Mesenchymal stem cell (in vitro differentiated cells and primary cell): ENCODE measurements at regions not wholly inside any gene's neighbourhood (a gene's known extent, or its start where the extent isn't known, plus 50 kb on each side); places are given as distances from the start of the nearest gene placed in this dataset.
A peak's percentile ranks its signal among the peaks of the same experiment; 100 is the strongest.

ENCODE experiments used
- DNase-seq: peaks from one replicate; pipeline ENCODE4 v3.0.0-alpha.2; 2013
- H2AFZ ChIP-seq: one replicate; pipeline ENCODE4 v1.6.1; 2013; ENCODE audit warnings: low read depth, mild to moderate bottlenecking, control low read depth, inconsistent platforms, low read length, moderate library complexity
- H2AK5ac ChIP-seq: 2 replicates; pipeline ENCODE4 v1.6.1; 2013; ENCODE audit warnings: low read length, moderate library complexity, mild to moderate bottlenecking, inconsistent platforms; ENCODE audit not compliant: severe bottlenecking
- H2BK120ac ChIP-seq: one replicate; pipeline ENCODE4 v1.6.1; 2013; ENCODE audit warnings: low read depth, mild to moderate bottlenecking, inconsistent platforms, low read length, moderate library complexity
- H2BK12ac ChIP-seq, 2 experiments: one replicate each; pipeline ENCODE4 v1.6.1; 2013; ENCODE audit warnings: inconsistent platforms in 2 of 2, low read length in 2 of 2, mild to moderate bottlenecking in 2 of 2, moderate library complexity in 2 of 2, control low read depth in 1 of 2
- H2BK15ac ChIP-seq: one replicate; pipeline ENCODE4 v1.6.1; 2013; ENCODE audit warnings: mild to moderate bottlenecking, low read depth, inconsistent platforms; ENCODE audit not compliant: poor library complexity, severe bottlenecking
- H2BK5ac ChIP-seq: 2 replicates; pipeline ENCODE4 v1.6.1; 2013; ENCODE audit warnings: low read depth, mild to moderate bottlenecking, low read length, control low read depth, inconsistent platforms; ENCODE audit not compliant: poor library complexity, severe bottlenecking
- H3K14ac ChIP-seq, 2 experiments: one replicate each; pipeline ENCODE4 v1.6.1; 2013; ENCODE audit warnings: inconsistent platforms in 2 of 2, low read length in 2 of 2, control low read depth in 1 of 2, mild to moderate bottlenecking in 1 of 2, moderate library complexity in 1 of 2
- H3K18ac ChIP-seq, 2 experiments: one replicate each; pipeline ENCODE4 v1.6.1; 2013; ENCODE audit warnings: inconsistent platforms in 2 of 2, low read length in 2 of 2, control low read depth in 1 of 2, low read depth in 1 of 2, mild to moderate bottlenecking in 1 of 2
- H3K23ac ChIP-seq, 2 experiments: one replicate each; pipeline ENCODE4 v1.6.1; 2013; ENCODE audit warnings: inconsistent platforms in 2 of 2, low read length in 2 of 2, mild to moderate bottlenecking in 2 of 2, moderate library complexity in 2 of 2, control low read depth in 1 of 2
- H3K27ac ChIP-seq: 2 replicates; pipeline ENCODE4 v1.5.1; 2013; ENCODE audit warnings: mild to moderate bottlenecking, moderate library complexity, low read length, control low read depth, inconsistent platforms; ENCODE audit not compliant: poor library complexity, severe bottlenecking
- H3K27me3 ChIP-seq, 2 experiments: 2 replicates each; pipeline versions ENCODE4 v1.6.1 to v1.7.0; 2013; ENCODE audit warnings: low read length in 2 of 2, mild to moderate bottlenecking in 2 of 2, moderate library complexity in 2 of 2, control low read depth in 1 of 2, inconsistent platforms in 1 of 2; ENCODE audit not compliant: control insufficient read depth in 1 of 2, insufficient read depth in 1 of 2
- H3K36me3 ChIP-seq, 2 experiments: 2 replicates each; pipeline versions ENCODE4 v1.6.1 to v1.7.0; 2013; ENCODE audit warnings: low read length in 2 of 2, control low read depth in 1 of 2, inconsistent platforms in 1 of 2, low read depth in 1 of 2, mild to moderate bottlenecking in 1 of 2; ENCODE audit not compliant: insufficient read depth in 2 of 2, control insufficient read depth in 1 of 2
- H3K4ac ChIP-seq, 2 experiments: one replicate each; pipeline ENCODE4 v1.6.1; 2013; ENCODE audit warnings: inconsistent platforms in 2 of 2, low read length in 2 of 2, mild to moderate bottlenecking in 2 of 2, moderate library complexity in 2 of 2, control low read depth in 1 of 2, low read depth in 1 of 2
- H3K4me1 ChIP-seq: 2 replicates; pipeline ENCODE4 v1.6.1; 2013; ENCODE audit warnings: low read depth, low read length, control low read depth; ENCODE audit not compliant: control insufficient read depth, insufficient read depth
- H3K4me2 ChIP-seq: 2 replicates; pipeline ENCODE4 v1.6.1; 2013; ENCODE audit warnings: low read length, mild to moderate bottlenecking, inconsistent platforms; ENCODE audit not compliant: poor library complexity, severe bottlenecking
- H3K4me3 ChIP-seq, 2 experiments: 2 replicates each; pipeline versions ENCODE4 v1.5.1 to v1.7.0; 2013; ENCODE audit warnings: low read length in 2 of 2, mild to moderate bottlenecking in 2 of 2, control low read depth in 1 of 2, low read depth in 1 of 2; ENCODE audit not compliant: insufficient read depth in 1 of 2
- H3K79me1 ChIP-seq: replicated peaks from 2 replicates; pipeline ENCODE4 v1.6.1; 2013; ENCODE audit warnings: mild to moderate bottlenecking, control low read depth, low read length, inconsistent platforms; ENCODE audit not compliant: poor library complexity, severe bottlenecking
- H3K9ac ChIP-seq: 2 replicates; pipeline ENCODE4 v1.7.0; 2013; ENCODE audit warnings: mild to moderate bottlenecking, low read length, moderate library complexity
- H3K9me3 ChIP-seq: 2 replicates; pipeline ENCODE4 v1.7.0; 2013; ENCODE audit warnings: mild to moderate bottlenecking, low read length; ENCODE audit not compliant: control insufficient read depth
- H4K8ac ChIP-seq: one replicate; pipeline ENCODE4 v1.6.1; 2013; ENCODE audit warnings: inconsistent platforms, mild to moderate bottlenecking, low read length, moderate library complexity
- H4K91ac ChIP-seq: one replicate; pipeline ENCODE4 v1.6.1; 2013; ENCODE audit warnings: mild to moderate bottlenecking, low read length, inconsistent platforms
- WGBS: methylation state at CpG from one replicate; pipeline ENCODE4 v1.1.7; 2013; ENCODE audit warnings: mixed read lengths; 5-methylcytosine and 5-hydroxymethylcytosine counted together

DNA sequence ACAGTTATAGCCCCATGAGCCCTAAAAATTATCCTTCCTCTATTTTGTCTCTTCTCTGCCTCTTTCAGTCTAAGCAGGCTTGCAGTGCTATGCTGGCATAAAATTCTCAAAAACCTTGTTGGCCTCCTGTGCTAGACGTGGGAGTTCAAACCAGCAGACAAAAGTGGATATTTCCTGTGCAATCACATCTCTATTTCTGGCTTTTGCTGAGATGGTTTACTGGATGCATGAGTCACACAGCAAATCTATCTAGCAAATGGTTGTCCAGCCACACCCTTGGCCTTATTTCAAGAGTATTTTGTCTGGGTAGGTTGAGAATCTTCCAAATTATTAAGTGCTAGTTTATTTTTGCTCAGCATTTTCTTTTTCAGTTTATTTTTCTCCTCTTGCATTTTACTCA is 370.8 kb downstream of the CDC14C start:
- Histone ChIP-seq H3K27ac (no peak overlapping the region), H3K79me1 (no peaks in the 10 kb centered on the region), H3K14ac (no peak overlapping the region), H3K4me2 (no peak overlapping the region), H3K9me3 (no peaks in the 10 kb centered on the region), H2AK5ac (no peak overlapping the region), H3K36me3 (no peaks in the 10 kb centered on the region), H3K27me3 (no peaks in the 10 kb centered on the region), H2AFZ (no peak overlapping the region), H3K4me1 (no peaks in the 10 kb centered on the region), H2BK120ac (no peak overlapping the region), H3K23ac (no peak overlapping the region), H2BK15ac (no peak overlapping the region), H3K18ac (no peak overlapping the region), H2BK12ac (no peak overlapping the region), H3K4ac (no peak overlapping the region), H3K9ac (peak overlapping the region; percentile 81), H2BK5ac (no peak overlapping the region), H4K91ac (no peak overlapping the region), H3K4me3 (no peak overlapping the region), H4K8ac (no peak overlapping the region)
- DNase-seq = peak; percentile 49
- WGBS = 0% methylated on average over 1 of the region's 1 CpG

DNA sequence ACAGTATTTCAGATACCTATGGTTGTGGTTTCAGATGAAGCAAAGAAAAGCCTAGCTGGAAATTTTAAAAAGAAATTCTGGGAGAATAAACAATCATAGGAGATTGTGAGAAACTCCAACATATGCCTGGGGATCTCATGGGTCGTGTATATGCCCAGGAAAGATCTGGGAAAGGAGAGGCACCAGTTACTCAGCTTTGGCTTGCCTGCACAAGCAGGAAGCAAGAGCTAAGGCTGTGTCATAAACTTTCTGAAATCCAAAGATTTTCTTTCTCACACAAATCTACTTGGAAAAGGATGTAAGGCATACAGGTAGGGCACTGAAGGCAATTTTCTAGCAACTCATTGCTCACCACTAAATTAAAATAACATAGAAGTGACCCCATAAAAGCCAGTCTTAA is 373.6 kb downstream of the CDC14C start:
- Histone ChIP-seq H3K4me3 (no peak overlapping the region), H3K36me3 (no peaks in the 10 kb centered on the region), H3K18ac (no peak overlapping the region), H3K9ac (no peak overlapping the region), H3K4me1 (no peaks in the 10 kb centered on the region), H2BK15ac (no peak overlapping the region), H3K79me1 (no peaks in the 10 kb centered on the region), H3K4ac (no peak overlapping the region), H3K9me3 (no peaks in the 10 kb centered on the region), H3K27me3 (no peaks in the 10 kb centered on the region), H3K4me2 (no peak overlapping the region), H2BK12ac (no peak overlapping the region), H2BK120ac (no peak overlapping the region), H2AK5ac (no peak overlapping the region), H2AFZ (no peak overlapping the region), H3K23ac (no peak overlapping the region), H4K8ac (no peak overlapping the region), H4K91ac (no peak overlapping the region), H3K14ac (no peak overlapping the region), H2BK5ac (no peak overlapping the region), H3K27ac (no peak overlapping the region)
- no peak for DNase-seq
- WGBS = 50% methylated on average over 1 of the region's 1 CpG

DNA sequence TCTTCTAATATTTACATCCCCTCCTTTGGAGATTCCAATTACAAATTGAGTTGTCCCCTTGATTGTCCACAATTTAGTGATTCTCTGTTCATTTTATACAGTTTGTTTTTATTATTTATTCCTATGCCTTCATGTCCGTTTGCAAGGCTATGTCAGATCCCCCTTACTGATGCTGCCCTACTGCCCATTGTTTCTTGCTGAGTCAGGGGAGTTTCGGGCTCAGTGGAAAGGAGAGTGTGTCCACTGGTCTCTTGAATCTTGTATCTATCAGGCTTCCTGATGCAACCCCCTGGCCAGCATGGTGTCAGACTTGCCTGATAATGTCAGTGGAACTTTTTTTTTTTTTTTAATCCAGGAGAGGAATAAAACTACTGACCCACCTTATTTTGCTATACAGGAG is 384.4 kb downstream of the CDC14C start:
- no peak overlapping the region for H4K8ac ChIP-seq
- no peak overlapping the region for H2AFZ ChIP-seq
- H3K27me3 ChIP-seq = no peaks in the 10 kb centered on the region
- H3K9ac ChIP-seq = no peak overlapping the region
- no peak overlapping the region for H3K14ac ChIP-seq
- H2BK120ac ChIP-seq = no peak overlapping the region
- no peak overlapping the region for H2BK12ac ChIP-seq
- no peak overlapping the region for H3K4ac ChIP-seq
- no peak overlapping the region for H2AK5ac ChIP-seq
- no peaks in the 10 kb centered on the region for H3K4me1 ChIP-seq
- 57% methylated on average over 2 of the region's 2 CpGs for WGBS
- no peak overlapping the region for H2BK5ac ChIP-seq
- H3K4me3 ChIP-seq = no peak overlapping the region
- no peak for DNase-seq
- H3K79me1 ChIP-seq = no peaks in the 10 kb centered on the region
- no peaks in the 10 kb centered on the region for H3K36me3 ChIP-seq
- no peak overlapping the region for H3K23ac ChIP-seq
- no peak overlapping the region for H3K18ac ChIP-seq
- no peak overlapping the region for H3K27ac ChIP-seq
- H3K9me3 ChIP-seq = no peaks in the 10 kb centered on the region
- H4K91ac ChIP-seq = no peak overlapping the region
- H2BK15ac ChIP-seq = no peak overlapping the region
- H3K4me2 ChIP-seq = no peak overlapping the region

DNA sequence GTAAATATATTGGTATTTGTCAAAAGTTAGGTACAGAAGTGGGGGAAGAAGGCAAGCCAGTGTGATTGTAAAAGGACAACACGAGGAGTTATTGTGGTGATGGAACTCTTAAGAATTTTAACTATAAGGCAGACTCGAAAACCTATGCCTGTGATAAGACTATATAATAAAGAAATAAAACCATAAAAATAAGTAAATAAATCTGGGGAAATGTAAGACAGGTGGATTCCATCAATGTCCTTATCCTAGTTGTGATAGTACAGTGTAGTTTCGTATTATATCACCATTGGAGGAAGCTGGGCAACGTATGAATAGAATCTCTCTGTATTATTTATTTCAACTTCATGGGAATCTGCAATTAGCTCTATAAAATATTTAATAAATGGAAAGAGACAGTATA is 395.7 kb downstream of the CDC14C start:
- Histone ChIP-seq H3K36me3 (no peaks in the 10 kb centered on the region), H3K9ac (no peak overlapping the region), H3K4me3 (no peak overlapping the region), H3K14ac (no peak overlapping the region), H3K18ac (no peak overlapping the region), H3K27ac (no peak overlapping the region), H2AFZ (no peak overlapping the region), H2BK120ac (no peak overlapping the region), H2BK12ac (no peak overlapping the region), H3K79me1 (no peaks in the 10 kb centered on the region), H2BK5ac (no peak overlapping the region), H2AK5ac (no peak overlapping the region), H4K8ac (no peak overlapping the region), H3K4ac (no peak overlapping the region), H3K9me3 (no peaks in the 10 kb centered on the region), H3K4me2 (no peak overlapping the region), H3K23ac (no peak overlapping the region), H4K91ac (no peak overlapping the region), H3K4me1 (no peaks in the 10 kb centered on the region), H2BK15ac (no peak overlapping the region), H3K27me3 (no peaks in the 10 kb centered on the region)
- no peak for DNase-seq
- WGBS = 89% methylated on average over 1 of the region's 4 CpGs
